GM12892 (cell line): ENCODE measurements at regions not wholly inside any gene's neighbourhood (a gene's known extent, or its start where the extent isn't known, plus 50 kb on each side); places are given as distances from the start of the nearest gene placed in this dataset.

Source experiments
- POLR2A ChIP-seq: IDR thresholded peaks from 2 replicates; pipeline ENCODE4 v1.6.1; 2011; ENCODE audit warnings: low read depth, low read length, control low read depth
- POLR2AphosphoS5 ChIP-seq: IDR thresholded peaks from 2 replicates; pipeline ENCODE4 v1.6.1; 2011; ENCODE audit warnings: low read depth, low read length, control low read depth
- TAF1 ChIP-seq: IDR thresholded peaks from 2 replicates; pipeline ENCODE4 v1.6.1; 2011; ENCODE audit warnings: low read depth, mild to moderate bottlenecking, control low read depth, low read length, borderline replicate concordance

DNA sequence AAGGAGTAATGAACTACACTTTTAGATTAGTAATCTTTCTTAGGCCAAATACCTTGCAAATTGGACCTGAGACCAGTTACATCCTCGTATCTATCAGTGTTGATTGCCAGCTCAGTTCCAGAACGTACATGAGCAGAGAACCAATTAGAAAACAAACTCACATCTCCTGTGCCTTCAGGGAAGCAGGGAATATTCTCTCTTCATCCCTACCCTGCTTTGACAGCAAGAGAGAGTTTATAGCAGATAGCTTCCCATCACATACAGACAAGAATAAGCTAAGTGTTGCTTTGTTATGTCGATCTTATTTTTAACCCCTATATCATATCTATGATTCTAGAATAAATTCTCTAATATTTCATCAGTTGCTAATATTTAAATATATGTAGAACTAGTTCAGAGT is 181.8 kb downstream of the DSC3 start:
- TF ChIP-seq POLR2A (no peak), POLR2AphosphoS5 (no peak), TAF1 (no peak)
